ENCODE measurements at regions not wholly inside any gene's neighbourhood (a gene's known extent, or its start where the extent isn't known, plus 50 kb on each side); places are given as distances from the start of the nearest gene placed in this dataset.

DNA sequence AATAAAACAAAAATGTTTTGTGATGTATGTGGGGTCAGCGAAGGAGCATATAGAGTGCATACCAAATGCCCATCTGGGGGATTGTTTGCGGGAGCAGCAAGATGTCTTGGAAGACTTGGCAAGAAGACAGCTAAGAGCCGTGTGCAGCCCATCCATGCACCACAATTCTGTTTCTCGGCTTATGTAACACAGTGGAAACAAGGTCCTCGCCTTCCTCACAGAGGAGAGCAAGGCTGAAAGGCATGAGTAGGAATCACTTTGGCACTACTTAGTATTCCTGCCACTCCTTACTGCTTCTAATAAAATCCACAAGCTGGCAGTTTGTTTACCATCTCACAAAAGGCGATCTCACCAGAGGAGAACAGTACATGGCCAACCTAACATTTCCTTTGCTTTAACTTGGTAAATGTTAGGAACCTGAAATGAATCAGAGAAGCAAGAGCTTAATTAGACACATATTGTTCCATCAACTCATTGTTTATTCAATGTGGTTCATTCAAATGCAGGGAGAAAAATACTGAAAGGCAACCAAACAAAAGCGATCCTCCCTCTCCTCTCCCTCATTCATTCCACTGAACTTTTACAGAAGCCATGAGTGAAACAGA lies 648.1 kb downstream of the ACTL7B start:
- Histone ChIP-seq H3K4me3 (no peak overlapping the region), H3K9me3 (peaks cover 0 to 6% (median 0%) of the 10 kb centered on the region in 4 donors), H3K36me3 (no peaks in the 10 kb centered on the region), H3K27me3 (no peaks in the 10 kb centered on the region), H3K27ac (no peak overlapping the region), H3K4me1 (no peaks in the 10 kb centered on the region)
- no peak for ATAC-seq (ENCODE audit: low FRiP score in 2 of 2)
- TF ChIP-seq, protein P1, sequence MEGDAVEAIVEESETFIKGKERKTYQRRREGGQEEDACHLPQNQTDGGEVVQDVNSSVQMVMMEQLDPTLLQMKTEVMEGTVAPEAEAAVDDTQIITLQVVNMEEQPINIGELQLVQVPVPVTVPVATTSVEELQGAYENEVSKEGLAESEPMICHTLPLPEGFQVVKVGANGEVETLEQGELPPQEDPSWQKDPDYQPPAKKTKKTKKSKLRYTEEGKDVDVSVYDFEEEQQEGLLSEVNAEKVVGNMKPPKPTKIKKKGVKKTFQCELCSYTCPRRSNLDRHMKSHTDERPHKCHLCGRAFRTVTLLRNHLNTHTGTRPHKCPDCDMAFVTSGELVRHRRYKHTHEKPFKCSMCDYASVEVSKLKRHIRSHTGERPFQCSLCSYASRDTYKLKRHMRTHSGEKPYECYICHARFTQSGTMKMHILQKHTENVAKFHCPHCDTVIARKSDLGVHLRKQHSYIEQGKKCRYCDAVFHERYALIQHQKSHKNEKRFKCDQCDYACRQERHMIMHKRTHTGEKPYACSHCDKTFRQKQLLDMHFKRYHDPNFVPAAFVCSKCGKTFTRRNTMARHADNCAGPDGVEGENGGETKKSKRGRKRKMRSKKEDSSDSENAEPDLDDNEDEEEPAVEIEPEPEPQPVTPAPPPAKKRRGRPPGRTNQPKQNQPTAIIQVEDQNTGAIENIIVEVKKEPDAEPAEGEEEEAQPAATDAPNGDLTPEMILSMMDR (IDR thresholded peaks at IDR 0.05): no peak
- TF ChIP-seq EP300 (IDR thresholded peaks at IDR 0.05) (no peak), POLR2A (IDR thresholded peaks at IDR 0.05) (no peak), POLR2AphosphoS5 (IDR thresholded peaks at IDR 0.05) (no peak)
- WGBS, 2 donors: 76 to 86% methylated on average over 7 of the region's 7 CpGs
- DNase-seq: no peak

- Histone ChIP-seq H3K9me3 (peaks cover 0 to 10% (median 0%) of the 10 kb centered on the region in 4 donors), H3K27me3 (no peaks in the 10 kb centered on the region), H3K4me3 (no peak overlapping the region), H3K27ac (no peak overlapping the region), H3K4me1 (no peaks in the 10 kb centered on the region), H3K36me3 (no peaks in the 10 kb centered on the region)
- DNase-seq (no peak), ATAC-seq (ENCODE audit: low FRiP score in 2 of 2) (no peak)
- no peak for TF ChIP-seq EP300 (IDR thresholded peaks at IDR 0.05)
- no peak for TF ChIP-seq POLR2AphosphoS5 (IDR thresholded peaks at IDR 0.05)
- TF ChIP-seq, protein P1 (IDR thresholded peaks at IDR 0.05): no peak
- TF ChIP-seq POLR2A (IDR thresholded peaks at IDR 0.05): no peak
These were observed 650.5 kb downstream of the ACTL7B start for GRCh38 chr9:108205276-108205675.

DNA sequence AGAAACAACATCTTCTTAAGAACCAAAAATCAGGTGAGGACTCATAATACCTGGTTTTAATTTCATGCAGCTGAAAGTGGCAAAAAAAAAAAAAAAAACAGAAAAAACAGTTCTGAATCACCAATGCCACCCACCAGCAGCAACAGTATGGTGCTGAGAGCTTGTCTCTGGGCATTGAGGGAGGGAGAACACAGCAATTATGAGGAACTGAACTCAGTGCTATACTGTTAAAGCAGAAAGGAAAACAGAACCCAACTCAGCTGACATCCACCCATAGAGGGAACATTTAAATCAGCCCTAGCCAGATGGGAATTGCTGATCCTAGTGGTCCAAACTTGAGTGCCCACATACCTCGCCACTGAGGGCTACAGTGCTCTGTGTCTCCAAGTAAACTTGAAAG lies 657.9 kb downstream of the ACTL7B start:
- H3K27me3 ChIP-seq: no peaks in the 10 kb centered on the region
- no peak overlapping the region for H3K4me3 ChIP-seq
- no peak overlapping the region for H3K27ac ChIP-seq
- H3K9me3 ChIP-seq: peaks cover 0 to 3% (median 0%) of the 10 kb centered on the region in 4 donors
- TF ChIP-seq, protein P1 (IDR thresholded peaks at IDR 0.05): no peak
- TF ChIP-seq POLR2A (IDR thresholded peaks at IDR 0.05): no peak
- TF ChIP-seq EP300 (IDR thresholded peaks at IDR 0.05): no peak
- TF ChIP-seq POLR2AphosphoS5 (IDR thresholded peaks at IDR 0.05): no peak
- ATAC-seq (ENCODE audit: low FRiP score in 2 of 2) (no peak), DNase-seq (no peak)
- H3K4me1 ChIP-seq: no peaks in the 10 kb centered on the region
- no peaks in the 10 kb centered on the region for H3K36me3 ChIP-seq
- 81 to 89% methylated on average over 1 of the region's 1 CpG for WGBS, 2 donors

- 89 to 90% methylated on average over 3 of the region's 3 CpGs for WGBS, 2 donors
- H3K27ac ChIP-seq: no peak overlapping the region
- ATAC-seq (ENCODE audit: low FRiP score in 2 of 2): no peak
- no peak overlapping the region for H3K4me3 ChIP-seq
- H3K36me3 ChIP-seq: no peaks in the 10 kb centered on the region
- TF ChIP-seq POLR2AphosphoS5 (IDR thresholded peaks at IDR 0.05) (no peak), POLR2A (IDR thresholded peaks at IDR 0.05) (no peak), EP300 (IDR thresholded peaks at IDR 0.05) (no peak)
- TF ChIP-seq, protein P1 (IDR thresholded peaks at IDR 0.05): no peak
- H3K9me3 ChIP-seq: peaks cover 0 to 3% (median 0%) of the 10 kb centered on the region in 4 donors
- H3K27me3 ChIP-seq: no peaks in the 10 kb centered on the region
- no peaks in the 10 kb centered on the region for H3K4me1 ChIP-seq
- DNase-seq: no peak
These were observed 658.8 kb downstream of the ACTL7B start for GRCh38 chr9:108197008-108197365.

- no peak for ATAC-seq (ENCODE audit: low FRiP score in 2 of 2)
- DNase-seq: no peak
- H3K9me3 ChIP-seq: peaks cover 0 to 3% (median 0%) of the 10 kb centered on the region in 4 donors
- H3K4me3 ChIP-seq: no peak overlapping the region
- H3K27ac ChIP-seq: no peak overlapping the region
- H3K27me3 ChIP-seq: no peaks in the 10 kb centered on the region
- H3K36me3 ChIP-seq: no peaks in the 10 kb centered on the region
- WGBS, 2 donors: 85 to 87% methylated on average over 5 of the region's 5 CpGs
- TF ChIP-seq, protein P1 (IDR thresholded peaks at IDR 0.05): no peak
- TF ChIP-seq EP300 (IDR thresholded peaks at IDR 0.05): no peak
- TF ChIP-seq POLR2A (IDR thresholded peaks at IDR 0.05): no peak
- TF ChIP-seq POLR2AphosphoS5 (IDR thresholded peaks at IDR 0.05): no peak
- H3K4me1 ChIP-seq: no peaks in the 10 kb centered on the region
These were observed 659.3 kb downstream of the ACTL7B start for GRCh38 chr9:108196332-108197007.
